Duodenal mucosa (tissue), 2 donors: ENCODE measurements at regions not wholly inside any gene's neighbourhood (a gene's known extent, or its start where the extent isn't known, plus 50 kb on each side); places are given as distances from the start of the nearest gene placed in this dataset.

Experiments
- H3K27ac ChIP-seq: one replicate; pipeline ENCODE4 v1.7.0; 2013; ENCODE audit warnings: low read depth, low read length
- H3K27me3 ChIP-seq, 2 donors: one replicate each; pipeline ENCODE4 v1.7.0; 2013; ENCODE audit warnings: low read length in 2 of 2, control low read depth in 1 of 2; ENCODE audit not compliant: insufficient read depth in 2 of 2, control insufficient read depth in 1 of 2
- H3K36me3 ChIP-seq, 2 donors: one replicate each; pipeline ENCODE4 v1.7.0; 2013; ENCODE audit warnings: low read length in 2 of 2, control low read depth in 1 of 2; ENCODE audit not compliant: insufficient read depth in 2 of 2, control insufficient read depth in 1 of 2
- H3K4me1 ChIP-seq, 2 donors: one replicate each; pipeline ENCODE4 v1.7.0; 2013; ENCODE audit warnings: low read length in 2 of 2, control low read depth in 1 of 2; ENCODE audit not compliant: insufficient read depth in 2 of 2, control insufficient read depth in 1 of 2
- H3K4me3 ChIP-seq, 2 donors: one replicate each; pipeline ENCODE4 v1.7.0; 2013; ENCODE audit warnings: low read length in 2 of 2, low read depth in 1 of 2
- H3K9ac ChIP-seq, 2 donors: one replicate each; pipeline ENCODE4 v1.7.0; 2013; ENCODE audit warnings: low read length in 2 of 2, low read depth in 1 of 2
- H3K9me3 ChIP-seq, 2 donors: one replicate each; pipeline ENCODE4 v1.7.0; 2013; ENCODE audit warnings: low read length in 2 of 2, control low read depth in 1 of 2; ENCODE audit not compliant: control insufficient read depth in 1 of 2

GRCh38 chr7:121473645-121474300 is 77.7 kb upstream of the FAM3C start:
- peaks cover 8 to 16% of the 10 kb centered on the region in 2 donors for H3K4me1 ChIP-seq
- H3K36me3 ChIP-seq: no peaks in the 10 kb centered on the region
- H3K9ac ChIP-seq: no peak overlapping the region
- H3K9me3 ChIP-seq: no peaks in the 10 kb centered on the region
- no peaks in the 10 kb centered on the region for H3K27me3 ChIP-seq
- no peak overlapping the region for H3K4me3 ChIP-seq
- H3K27ac ChIP-seq: no peak overlapping the region

GRCh38 chr7:121466455-121466854 is 70.3 kb upstream of the FAM3C start:
- no peak overlapping the region for H3K27ac ChIP-seq
- H3K9ac ChIP-seq: no peak overlapping the region
- H3K9me3 ChIP-seq: no peaks in the 10 kb centered on the region
- H3K4me1 ChIP-seq: no peaks in the 10 kb centered on the region
- no peaks in the 10 kb centered on the region for H3K36me3 ChIP-seq
- H3K27me3 ChIP-seq: no peaks in the 10 kb centered on the region
- no peak overlapping the region for H3K4me3 ChIP-seq

GRCh38 chr7:121459148-121459547 is 63.0 kb upstream of the FAM3C start:
- no peak overlapping the region for H3K27ac ChIP-seq
- H3K4me1 ChIP-seq: no peaks in the 10 kb centered on the region
- no peak overlapping the region for H3K9ac ChIP-seq
- H3K4me3 ChIP-seq: no peak overlapping the region
- no peaks in the 10 kb centered on the region for H3K36me3 ChIP-seq
- H3K27me3 ChIP-seq: no peaks in the 10 kb centered on the region
- H3K9me3 ChIP-seq: no peaks in the 10 kb centered on the region

- Histone ChIP-seq H3K36me3 (no peaks in the 10 kb centered on the region), H3K27me3 (no peaks in the 10 kb centered on the region), H3K9ac (no peak overlapping the region), H3K27ac (no peak overlapping the region), H3K9me3 (no peaks in the 10 kb centered on the region), H3K4me1 (no peaks in the 10 kb centered on the region), H3K4me3 (no peak overlapping the region)
These were observed 60.8 kb upstream of the FAM3C start for GRCh38 chr7:121456785-121457359.

- Histone ChIP-seq H3K27ac (no peak overlapping the region), H3K27me3 (no peaks in the 10 kb centered on the region), H3K36me3 (no peaks in the 10 kb centered on the region), H3K9ac (no peak overlapping the region), H3K4me1 (no peaks in the 10 kb centered on the region), H3K4me3 (no peak overlapping the region), H3K9me3 (no peaks in the 10 kb centered on the region)
These were observed 59.9 kb upstream of the FAM3C start for GRCh38 chr7:121456015-121456414.

GRCh38 chr7:121452389-121452788 is 56.3 kb upstream of the FAM3C start:
- Histone ChIP-seq H3K36me3 (no peaks in the 10 kb centered on the region), H3K9ac (no peak overlapping the region), H3K4me3 (no peak overlapping the region), H3K27ac (no peak overlapping the region), H3K9me3 (no peaks in the 10 kb centered on the region), H3K4me1 (no peaks in the 10 kb centered on the region), H3K27me3 (no peaks in the 10 kb centered on the region)

- H3K36me3 ChIP-seq: no peaks in the 10 kb centered on the region
- no peak overlapping the region for H3K4me3 ChIP-seq
- no peak overlapping the region for H3K9ac ChIP-seq
- no peaks in the 10 kb centered on the region for H3K9me3 ChIP-seq
- H3K4me1 ChIP-seq: no peaks in the 10 kb centered on the region
- H3K27me3 ChIP-seq: no peaks in the 10 kb centered on the region
- no peak overlapping the region for H3K27ac ChIP-seq
These were observed 55.4 kb upstream of the FAM3C start for GRCh38 chr7:121451367-121452094.

- Histone ChIP-seq H3K36me3 (no peaks in the 10 kb centered on the region), H3K4me1 (no peaks in the 10 kb centered on the region), H3K27ac (no peak overlapping the region), H3K9ac (no peak overlapping the region), H3K27me3 (no peaks in the 10 kb centered on the region), H3K9me3 (no peaks in the 10 kb centered on the region), H3K4me3 (no peak overlapping the region)
These were observed 54.6 kb upstream of the FAM3C start for GRCh38 chr7:121450631-121451198.

- Histone ChIP-seq H3K9me3 (no peaks in the 10 kb centered on the region), H3K36me3 (no peaks in the 10 kb centered on the region), H3K27ac (no peak overlapping the region), H3K9ac (no peak overlapping the region), H3K4me1 (no peaks in the 10 kb centered on the region), H3K4me3 (no peak overlapping the region), H3K27me3 (no peaks in the 10 kb centered on the region)
These were observed 53.7 kb upstream of the FAM3C start for GRCh38 chr7:121449735-121450240.

- Histone ChIP-seq H3K9me3 (no peaks in the 10 kb centered on the region), H3K9ac (no peak overlapping the region), H3K36me3 (no peaks in the 10 kb centered on the region), H3K27ac (no peak overlapping the region), H3K4me3 (no peak overlapping the region), H3K27me3 (no peaks in the 10 kb centered on the region), H3K4me1 (no peaks in the 10 kb centered on the region)
These were observed 53.2 kb upstream of the FAM3C start for GRCh38 chr7:121449329-121449728.
